HG02938 (cell line): ENCODE measurements at regions not wholly inside any gene's neighbourhood (a gene's known extent, or its start where the extent isn't known, plus 50 kb on each side); places are given as distances from the start of the nearest gene placed in this dataset.

ENCODE experiments used
- ATAC-seq: cut with Tn5 transposase; IDR thresholded peaks from one replicate; pipeline ENCODE4 v1.9.1; 2021; ENCODE audit warnings: mild to moderate bottlenecking, moderate library complexity; ENCODE audit not compliant: unreplicated experiment

- no peak for ATAC-seq
These were observed 679.2 kb upstream of the ADAMTS5 start for GRCh38 chr21:27646056-27646455.

- no peak for ATAC-seq
These were observed 678.4 kb upstream of the ADAMTS5 start for GRCh38 chr21:27645285-27645684.

- no peak for ATAC-seq
These were observed 676.4 kb upstream of the ADAMTS5 start for GRCh38 chr21:27643326-27643725.

GRCh38 chr21:27639286-27639685 lies 672.4 kb upstream of the ADAMTS5 start:
- ATAC-seq: no peak

GRCh38 chr21:27636656-27637055 lies 669.8 kb upstream of the ADAMTS5 start:
- no peak for ATAC-seq

- no peak for ATAC-seq
These were observed 666.7 kb upstream of the ADAMTS5 start for GRCh38 chr21:27633631-27634030.

GRCh38 chr21:27631471-27631870 lies 664.6 kb upstream of the ADAMTS5 start:
- no peak for ATAC-seq

GRCh38 chr21:27622631-27623030 lies 655.7 kb upstream of the ADAMTS5 start:
- no peak for ATAC-seq

- no peak for ATAC-seq
These were observed 647.3 kb upstream of the ADAMTS5 start for GRCh38 chr21:27614231-27614630.

GRCh38 chr21:27606422-27606821 lies 639.5 kb upstream of the ADAMTS5 start:
- ATAC-seq: no peak

GRCh38 chr21:27596196-27596595 lies 629.3 kb upstream of the ADAMTS5 start:
- no peak for ATAC-seq

GRCh38 chr21:27595716-27596115 lies 628.8 kb upstream of the ADAMTS5 start:
- ATAC-seq: no peak

GRCh38 chr21:27590271-27590670 lies 623.4 kb upstream of the ADAMTS5 start:
- no peak for ATAC-seq

- no peak for ATAC-seq
These were observed 622.9 kb upstream of the ADAMTS5 start for GRCh38 chr21:27589781-27590180.

- ATAC-seq: no peak
These were observed 620.1 kb upstream of the ADAMTS5 start for GRCh38 chr21:27586986-27587385.

GRCh38 chr21:27586326-27586725 lies 619.4 kb upstream of the ADAMTS5 start:
- no peak for ATAC-seq

- no peak for ATAC-seq
These were observed 617.4 kb upstream of the ADAMTS5 start for GRCh38 chr21:27584256-27584655.

GRCh38 chr21:27582948-27583430 lies 616.1 kb upstream of the ADAMTS5 start:
- ATAC-seq: no peak

- no peak for ATAC-seq
These were observed 615.5 kb upstream of the ADAMTS5 start for GRCh38 chr21:27582246-27582947.

- no peak for ATAC-seq
These were observed 614.3 kb upstream of the ADAMTS5 start for GRCh38 chr21:27581168-27581567.

GRCh38 chr21:27580276-27580675 lies 613.4 kb upstream of the ADAMTS5 start:
- no peak for ATAC-seq

- no peak for ATAC-seq
These were observed 611.9 kb upstream of the ADAMTS5 start for GRCh38 chr21:27578741-27579265.

GRCh38 chr21:27572696-27573095 lies 605.8 kb upstream of the ADAMTS5 start:
- no peak for ATAC-seq
